OCI-LY3 (cell line): ENCODE measurements at regions not wholly inside any gene's neighbourhood (a gene's known extent, or its start where the extent isn't known, plus 50 kb on each side); places are given as distances from the start of the nearest gene placed in this dataset.

ENCODE experiments used
- H2AFZ ChIP-seq: fragments of 200-600, 300-600 bp; shearing (Covaris generic); 2 replicates; pipeline ENCODE4 v1.6.0; 2014; ENCODE audit warnings: antibody characterized with exemption, low read depth, low read length
- H3K27ac ChIP-seq: fragments of 200-600, 300-600 bp; sonication (generic); 2 replicates; pipeline ENCODE4 v1.5.1; 2014; ENCODE audit warnings: mild to moderate bottlenecking, low read length, moderate library complexity, mixed read lengths
- H3K27me3 ChIP-seq: fragments of 200-600, 300-600 bp; sonication (generic); 2 replicates; pipeline ENCODE4 v1.6.1; 2014; ENCODE audit warnings: low read depth, low read length, mixed read lengths
- H3K36me3 ChIP-seq: fragments of 200-600, 300-600 bp; sonication (generic); replicated peaks from 2 replicates; pipeline ENCODE3; 2014; ENCODE audit warnings: low read depth, low read length, mixed read lengths
- H3K4me1 ChIP-seq: fragments of 300-600, 200-600 bp; sonication (generic); 2 replicates; pipeline ENCODE4 v1.6.1; 2014; ENCODE audit warnings: low read length, mixed read lengths
- H3K4me2 ChIP-seq: fragments of 200-600, 300-600 bp; sonication (generic); 2 replicates; pipeline ENCODE4 v1.6.1; 2014; ENCODE audit warnings: low read length, mixed read lengths
- H3K4me3 ChIP-seq: fragments of 300-600, 200-600 bp; sonication (generic); 2 replicates; pipeline ENCODE4 v1.5.1; 2014; ENCODE audit warnings: antibody characterized with exemption, mild to moderate bottlenecking, low read length, moderate library complexity
- H3K79me2 ChIP-seq: fragments of 300-600, 200-600 bp; shearing (Covaris generic); 2 replicates; pipeline ENCODE4 v1.6.1; 2014; ENCODE audit warnings: mild to moderate bottlenecking, low read length, mixed read lengths
- H3K9ac ChIP-seq: fragments of 300-600, 200-600 bp; shearing (Covaris generic); 2 replicates; pipeline ENCODE4 v1.6.0; 2014; ENCODE audit warnings: mild to moderate bottlenecking, low read length, moderate library complexity
- H3K9me3 ChIP-seq: fragments of 200-600, 300-600 bp; shearing (Covaris generic); 2 replicates; pipeline ENCODE4 v1.6.1; 2014; ENCODE audit warnings: low read length, mixed read lengths; ENCODE audit not compliant: insufficient read depth
- H4K20me1 ChIP-seq: fragments of 200-600, 300-600 bp; sonication (generic); 2 replicates; pipeline ENCODE4 v1.6.1; 2016; ENCODE audit warnings: low read length, mixed read lengths; ENCODE audit not compliant: insufficient read depth
- CTCF ChIP-seq: fragments of 200-600, 300-600 bp; sonication (generic); IDR thresholded peaks from 2 replicates; pipeline ENCODE4 v1.5.1; 2014; ENCODE audit warnings: antibody characterized with exemption, low read length, low read depth
- EZH2phosphoT487 ChIP-seq: fragments of 200-600 bp; shearing (Covaris generic); IDR thresholded peaks from 2 replicates; pipeline ENCODE4 v1.6.1; 2018; ENCODE audit warnings: antibody characterized with exemption, mixed run types, low read depth

DNA sequence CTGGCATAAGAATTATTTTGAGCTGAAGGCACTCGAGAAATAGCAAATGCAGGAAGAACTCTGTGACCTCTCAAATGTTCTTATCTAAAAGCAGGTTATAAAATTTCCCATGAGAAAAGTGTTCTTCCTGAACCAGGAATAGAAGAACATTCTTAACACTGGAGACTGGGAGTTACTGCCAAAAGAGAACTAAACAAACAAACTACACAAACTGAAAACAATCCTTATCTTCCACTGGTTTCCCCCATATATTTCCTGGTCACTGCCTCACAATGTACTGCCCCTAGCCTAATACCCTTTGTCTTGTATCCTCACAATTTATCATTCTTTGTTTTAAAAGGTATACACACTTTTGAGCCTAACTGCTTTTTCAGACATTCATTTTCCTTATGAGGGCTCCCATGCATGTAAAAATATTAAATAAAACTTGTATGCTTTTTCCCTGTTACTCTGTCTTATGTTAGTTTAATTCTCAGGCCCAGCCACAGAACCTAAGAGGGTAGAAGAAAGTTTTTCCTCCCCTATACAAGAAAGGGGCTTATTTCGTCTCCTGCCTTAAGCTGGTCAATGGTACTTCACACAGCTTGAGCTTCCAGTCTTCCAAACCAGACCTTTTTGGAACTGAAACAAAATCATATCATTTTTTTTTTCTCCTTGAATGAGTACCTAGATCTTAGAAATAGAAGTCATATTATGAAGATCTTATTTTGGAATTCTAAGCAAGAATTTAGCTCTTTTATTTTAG, 110.6 kb downstream of the MSTN start:
- H3K27ac ChIP-seq = peak overlapping the region; percentile 62
- peaks cover 32% of the 10 kb centered on the region for H3K4me1 ChIP-seq
- no peaks in the 10 kb centered on the region for H3K9me3 ChIP-seq
- H3K9ac ChIP-seq = no peak overlapping the region
- H2AFZ ChIP-seq = no peak overlapping the region
- no peaks in the 10 kb centered on the region for H4K20me1 ChIP-seq
- no peaks in the 10 kb centered on the region for H3K79me2 ChIP-seq
- H3K27me3 ChIP-seq = no peaks in the 10 kb centered on the region
- no peak for TF ChIP-seq EZH2phosphoT487
- TF ChIP-seq CTCF = no peak
- peak overlapping the region; percentile 48 for H3K4me3 ChIP-seq
- H3K36me3 ChIP-seq = no peaks in the 10 kb centered on the region
- peak overlapping the region; percentile 63 for H3K4me2 ChIP-seq

DNA sequence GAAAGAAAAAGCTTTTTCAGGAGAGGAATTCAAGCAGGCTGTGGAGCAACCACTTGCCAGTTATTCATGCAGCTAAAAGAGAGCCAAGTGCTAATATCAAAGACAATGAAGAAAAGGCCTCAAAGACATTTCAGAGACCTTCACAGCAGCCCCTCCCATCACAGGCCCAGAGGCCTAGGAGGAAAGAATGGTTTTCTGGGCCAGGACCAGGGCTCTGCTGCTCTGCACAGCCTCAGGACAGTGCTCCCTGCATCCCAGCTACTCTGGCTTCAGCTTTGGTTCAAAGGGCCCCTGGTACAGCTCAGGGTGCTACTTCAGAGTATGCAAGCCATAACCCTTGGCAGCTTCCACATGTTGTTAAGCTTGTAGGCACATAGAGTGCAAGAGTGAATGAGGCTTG, 119.5 kb downstream of the MSTN start:
- 0 out of 2 replicates have a peak, but pooled peaks cover 3% of the 10 kb centered on the region for H3K4me1 ChIP-seq
- no peak for TF ChIP-seq EZH2phosphoT487
- no peak for TF ChIP-seq CTCF
- no peaks in the 10 kb centered on the region for H4K20me1 ChIP-seq
- H3K9me3 ChIP-seq = peaks cover 22% of the 10 kb centered on the region; the same call in 1 of the 2 replicates
- no peak overlapping the region for H3K9ac ChIP-seq
- no peak overlapping the region for H2AFZ ChIP-seq
- no peak overlapping the region for H3K4me2 ChIP-seq
- no peak overlapping the region for H3K4me3 ChIP-seq
- H3K27me3 ChIP-seq = no peaks in the 10 kb centered on the region
- H3K36me3 ChIP-seq = no peaks in the 10 kb centered on the region
- H3K79me2 ChIP-seq = no peaks in the 10 kb centered on the region
- H3K27ac ChIP-seq = no peak overlapping the region

DNA sequence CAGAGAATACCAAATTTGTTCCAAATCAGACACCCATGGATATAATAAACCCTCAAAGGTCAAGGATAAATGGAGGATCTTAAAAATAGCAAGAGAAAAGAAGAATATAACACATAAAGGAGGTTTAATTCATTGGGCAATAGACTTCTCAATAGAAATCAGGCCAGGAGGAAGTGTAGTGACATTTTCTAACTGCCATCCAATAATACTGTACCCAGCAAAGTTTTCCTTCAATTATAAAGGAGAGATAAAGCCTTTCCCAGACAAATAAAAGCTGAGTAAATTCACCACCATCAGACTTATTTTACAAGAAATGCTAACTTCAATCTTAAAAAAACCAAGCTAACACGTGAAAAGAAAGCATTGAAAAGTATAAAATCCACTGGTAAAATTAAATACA, 121.6 kb downstream of the MSTN start:
- no peak overlapping the region for H2AFZ ChIP-seq
- no peak for TF ChIP-seq CTCF
- TF ChIP-seq EZH2phosphoT487 = no peak
- no peaks in the 10 kb centered on the region for H3K27me3 ChIP-seq
- no peak overlapping the region for H3K27ac ChIP-seq
- no peak overlapping the region for H3K9ac ChIP-seq
- H3K9me3 ChIP-seq = peaks cover 22% of the 10 kb centered on the region; the same call in 1 of the 2 replicates
- no peaks in the 10 kb centered on the region for H4K20me1 ChIP-seq
- no peak overlapping the region for H3K4me3 ChIP-seq
- no peaks in the 10 kb centered on the region for H3K4me1 ChIP-seq
- no peaks in the 10 kb centered on the region for H3K79me2 ChIP-seq
- no peak overlapping the region for H3K4me2 ChIP-seq
- H3K36me3 ChIP-seq = no peaks in the 10 kb centered on the region

- no peaks in the 10 kb centered on the region for H3K27me3 ChIP-seq
- no peak overlapping the region for H3K4me2 ChIP-seq
- H3K9me3 ChIP-seq = peaks cover 22% of the 10 kb centered on the region; the same call in 1 of the 2 replicates
- no peak overlapping the region for H3K27ac ChIP-seq
- H3K36me3 ChIP-seq = no peaks in the 10 kb centered on the region
- H4K20me1 ChIP-seq = no peaks in the 10 kb centered on the region
- H3K4me3 ChIP-seq = no peak overlapping the region
- H2AFZ ChIP-seq = no peak overlapping the region
- H3K79me2 ChIP-seq = no peaks in the 10 kb centered on the region
- H3K4me1 ChIP-seq = no peaks in the 10 kb centered on the region
- TF ChIP-seq CTCF (no peak), EZH2phosphoT487 (no peak)
- no peak overlapping the region for H3K9ac ChIP-seq
Measured at GRCh38 chr2:189937691-189938090, 124.8 kb downstream of the MSTN start.
